ENCODE measurements at regions not wholly inside any gene's neighbourhood (a gene's known extent, or its start where the extent isn't known, plus 50 kb on each side); places are given as distances from the start of the nearest gene placed in this dataset.
"Not testable (repeated sequence)": the region's sequence is repeated elsewhere in the genome, so short reads cannot be mapped to it uniquely, and the experiment has no call there.

DNA sequence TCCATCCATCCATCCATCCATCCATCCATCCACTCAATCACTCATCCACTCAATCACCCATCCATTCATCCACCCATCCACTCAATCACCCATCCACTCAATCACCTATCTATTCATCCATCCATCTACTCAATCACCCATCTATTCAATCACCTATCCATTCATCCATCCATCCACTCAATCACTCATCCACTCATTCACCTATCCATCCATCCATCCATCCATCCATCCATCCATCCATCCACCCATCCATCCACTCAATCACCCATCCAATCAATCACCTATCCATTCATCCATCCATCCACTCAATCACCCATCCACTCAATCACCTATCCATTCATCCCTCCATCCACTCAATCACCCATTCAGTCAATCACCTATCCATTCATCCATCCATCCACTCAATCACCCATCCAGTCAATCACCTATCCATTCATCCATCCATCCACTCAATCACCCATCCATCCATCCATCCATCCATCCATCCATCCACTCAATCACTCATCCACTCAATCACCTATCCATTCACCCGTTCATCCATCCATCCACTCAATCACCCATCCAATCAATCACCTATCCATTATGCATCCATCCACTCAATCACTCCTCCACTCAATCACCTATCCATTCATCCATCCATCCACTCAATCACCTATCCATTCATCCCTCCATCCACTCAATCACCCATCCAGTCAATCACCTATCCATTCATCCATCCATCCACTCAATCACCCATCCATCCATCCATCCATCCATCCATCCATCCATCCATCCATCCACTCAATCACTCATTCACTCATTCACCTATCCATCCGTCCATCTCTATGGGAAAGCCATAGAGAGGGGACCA, 114.7 kb upstream of the ZBTB40 start:
- DNase-seq = not testable (repeated sequence)

GRCh38 chr1:22338071-22338765, 113.4 kb upstream of the ZBTB40 start:
- DNase-seq = no peak

- DNase-seq = no peak
Observed at GRCh38 chr1:22339237-22339636, 112.4 kb upstream of the ZBTB40 start.

DNA sequence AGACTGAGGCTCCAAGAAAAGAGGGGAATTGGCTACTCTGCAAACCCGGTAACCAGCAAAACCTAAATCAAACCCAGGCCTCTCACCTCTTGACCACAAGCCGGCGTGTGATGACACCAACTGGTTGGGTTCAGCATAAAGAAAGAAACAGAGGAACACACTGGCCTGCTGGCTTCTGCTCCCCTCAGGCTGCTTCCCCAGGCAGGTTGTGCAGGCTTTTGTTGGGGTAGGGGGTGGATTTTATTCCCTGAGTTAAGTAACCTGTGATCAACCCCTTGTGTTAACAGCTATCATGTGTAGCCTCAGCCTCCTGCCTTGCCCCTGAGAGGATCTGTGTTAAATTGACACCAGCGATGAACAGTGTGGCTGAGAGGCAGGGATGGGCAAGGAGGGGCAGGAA, 111.6 kb upstream of the ZBTB40 start:
- DNase-seq = no peak

DNA sequence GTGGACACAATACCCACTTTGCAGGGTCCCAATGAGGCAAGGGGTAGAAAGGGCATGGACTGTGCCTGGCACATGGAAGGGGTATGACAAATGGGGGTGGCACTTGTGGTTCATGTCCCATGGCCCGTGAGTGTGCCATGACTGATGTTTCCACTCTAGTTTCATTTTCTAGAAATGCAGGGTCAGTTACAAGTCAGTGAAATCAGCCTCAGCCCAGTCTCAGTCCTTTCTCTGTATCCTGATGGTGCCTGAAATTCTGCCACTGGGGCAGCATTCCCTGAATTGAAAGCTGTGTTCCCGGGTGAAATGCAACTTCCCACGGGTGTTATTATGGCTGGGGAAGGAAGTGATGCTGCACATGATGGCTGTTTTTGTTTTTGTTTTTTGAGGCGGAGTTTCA, 110.8 kb upstream of the ZBTB40 start:
- no peak for DNase-seq

- DNase-seq = no peak
Observed at GRCh38 chr1:22341791-22342605, 109.7 kb upstream of the ZBTB40 start.

DNA sequence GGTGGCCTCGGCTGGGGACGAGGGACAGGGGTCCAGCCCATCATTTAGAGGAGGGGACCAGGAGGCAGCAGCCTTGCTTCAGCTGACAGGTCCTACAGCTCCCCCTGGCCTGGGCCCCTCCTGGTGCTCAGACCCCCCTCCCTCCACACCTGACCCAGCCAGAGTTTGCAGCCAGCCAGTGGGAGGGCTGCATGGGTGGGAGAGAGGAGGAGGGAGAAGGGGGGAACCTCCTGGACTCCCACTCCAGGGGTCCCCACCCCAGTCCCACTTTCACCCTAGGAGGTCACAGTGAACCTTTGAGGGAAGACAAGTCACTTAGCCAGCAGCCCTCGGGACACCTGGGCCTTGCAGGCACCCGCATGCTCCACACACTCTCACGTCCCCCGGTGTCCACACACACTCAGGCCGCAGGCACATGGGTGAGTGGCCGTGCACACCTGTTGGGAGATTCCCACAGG, 108.9 kb upstream of the ZBTB40 start:
- no peak for DNase-seq

DNA sequence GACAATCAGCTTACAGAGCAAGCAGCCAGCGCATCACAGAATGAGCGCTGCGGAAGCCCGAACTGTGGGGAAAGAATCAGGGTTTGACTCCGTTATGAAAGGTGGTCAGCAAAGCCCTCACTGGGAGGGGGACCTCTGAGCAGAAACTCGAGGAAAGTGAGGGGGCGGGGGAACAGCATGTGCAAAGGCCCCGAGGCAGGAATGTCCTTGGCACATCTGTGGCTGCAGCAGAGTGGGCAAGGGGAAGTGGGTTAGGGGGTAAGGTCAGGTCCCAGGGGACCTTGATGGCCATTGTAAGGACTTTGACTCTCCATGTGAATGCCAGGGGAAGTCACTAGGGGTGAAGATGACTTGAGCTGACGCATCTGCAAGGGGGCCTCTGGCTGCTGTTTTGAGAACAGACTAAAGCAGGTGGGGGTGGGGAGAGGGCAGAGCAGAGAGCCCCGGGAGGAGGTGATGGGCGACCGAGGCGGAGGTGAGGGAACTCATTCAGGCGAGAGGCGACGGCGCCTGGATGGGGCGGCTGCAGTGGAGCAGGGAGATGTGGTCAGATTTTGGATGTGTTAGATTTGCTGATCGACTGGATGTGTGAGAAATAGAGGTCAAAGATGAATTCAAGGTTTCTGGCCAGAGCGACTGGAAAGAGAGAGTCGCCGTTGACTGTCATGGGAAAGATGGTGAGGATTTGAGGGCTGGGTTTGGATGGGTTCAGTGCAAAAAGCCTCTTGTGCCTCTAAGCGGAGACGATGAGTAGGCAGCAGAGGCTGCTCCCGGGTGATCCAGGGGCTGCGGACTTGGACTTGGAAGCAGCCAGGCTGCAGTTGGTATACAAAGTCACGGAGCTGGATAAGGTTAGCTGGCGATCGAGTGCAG, 108.0 kb upstream of the ZBTB40 start:
- no peak for DNase-seq

DNA sequence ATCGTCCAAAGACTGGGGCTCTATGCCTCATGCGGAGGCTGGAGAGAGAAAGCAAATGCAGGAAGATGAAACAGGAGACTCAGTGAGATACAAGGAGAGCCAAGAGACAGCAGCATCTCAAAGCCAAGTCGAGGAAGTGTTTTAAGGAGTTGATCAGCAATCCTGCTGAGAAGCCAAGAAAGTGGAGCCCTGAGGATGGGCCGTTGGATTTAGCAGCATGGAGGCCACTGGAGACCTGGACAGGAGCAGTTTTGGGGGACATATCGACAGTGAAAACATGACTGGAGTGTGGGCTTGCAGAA, 107.4 kb upstream of the ZBTB40 start:
- no peak for DNase-seq

GRCh38 chr1:22344851-22345560, 106.6 kb upstream of the ZBTB40 start:
- no peak for DNase-seq

GRCh38 chr1:22347854-22348760, 103.5 kb upstream of the ZBTB40 start:
- no peak for DNase-seq

DNA sequence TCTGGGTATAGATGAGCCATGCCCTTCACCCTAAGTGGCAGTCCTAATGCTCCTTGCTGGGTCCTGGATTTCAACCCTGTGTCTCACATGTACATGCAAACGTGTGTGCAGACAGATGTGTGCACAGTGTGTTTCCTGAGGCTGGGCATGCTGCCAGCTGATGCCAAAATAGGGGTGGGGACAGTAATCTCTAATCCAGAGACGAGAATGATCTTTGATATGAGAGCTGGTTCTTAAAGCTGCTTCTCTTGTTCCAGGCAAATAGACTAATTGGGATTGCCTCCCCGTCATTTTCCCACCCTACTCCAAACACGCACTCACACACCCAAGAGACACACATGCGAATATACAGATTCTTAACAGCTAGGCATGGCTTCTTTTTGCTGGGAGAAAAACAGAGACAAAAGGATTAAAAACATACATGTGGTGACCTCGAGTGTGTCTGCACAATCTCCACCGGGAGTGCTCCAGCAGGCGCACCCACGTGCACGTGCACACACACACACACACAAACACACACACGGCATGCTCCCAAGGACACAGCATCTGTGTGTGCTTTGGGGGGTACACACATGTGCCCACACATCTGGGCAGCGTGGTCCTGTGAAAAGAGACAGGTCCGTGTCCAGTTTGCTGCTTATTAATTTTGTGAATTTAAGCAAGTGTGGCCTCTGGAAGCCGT, 102.1 kb upstream of the ZBTB40 start:
- no peak for DNase-seq

GRCh38 chr1:22350171-22350923, 101.3 kb upstream of the ZBTB40 start:
- no peak for DNase-seq

DNA sequence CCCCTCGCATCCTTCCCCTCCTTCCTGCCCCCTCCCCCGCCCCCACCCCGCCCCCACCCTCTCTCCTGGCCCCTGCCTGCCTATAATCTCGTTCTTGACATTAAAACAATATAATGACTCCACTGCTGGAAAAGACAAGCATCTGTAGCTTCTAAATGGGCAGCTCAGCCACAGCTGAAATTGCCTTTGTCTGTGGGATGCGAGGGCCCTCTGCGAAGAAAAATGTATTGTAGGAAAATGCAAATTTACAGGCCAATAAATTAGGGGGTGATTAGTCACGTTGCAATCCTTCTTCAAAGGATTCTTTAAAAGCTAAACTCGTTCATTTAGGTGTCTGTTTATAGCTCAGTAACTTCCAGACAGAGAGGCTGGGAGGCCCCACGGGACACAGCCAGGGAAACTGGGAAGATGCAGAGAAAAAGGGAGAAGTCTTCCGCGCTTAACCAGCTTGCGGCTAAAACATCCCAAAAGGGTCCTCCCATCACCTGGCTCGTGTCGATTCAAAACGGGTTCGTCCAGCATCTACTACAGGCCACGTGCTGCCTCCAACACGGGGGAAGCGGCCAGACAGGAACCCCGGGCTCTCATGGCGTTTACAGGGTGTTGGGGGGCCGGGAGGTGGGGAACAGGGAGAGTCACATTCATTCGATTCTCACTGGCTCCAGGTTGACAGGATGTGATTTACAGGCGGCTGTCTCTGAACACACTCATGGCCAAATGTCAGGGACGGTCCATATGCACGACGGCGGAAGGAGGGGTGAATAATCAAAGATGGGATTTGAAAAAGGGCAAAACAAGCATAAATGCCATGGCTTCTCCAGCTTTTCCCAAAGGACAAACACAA, 100.5 kb upstream of the ZBTB40 start:
- no peak for DNase-seq

- DNase-seq = no peak
Observed at GRCh38 chr1:22351768-22352080, 99.9 kb upstream of the ZBTB40 start.

GRCh38 chr1:22352355-22352754, 99.3 kb upstream of the ZBTB40 start:
- no peak for DNase-seq

GRCh38 chr1:22352896-22353295, 98.8 kb upstream of the ZBTB40 start:
- DNase-seq = no peak

DNA sequence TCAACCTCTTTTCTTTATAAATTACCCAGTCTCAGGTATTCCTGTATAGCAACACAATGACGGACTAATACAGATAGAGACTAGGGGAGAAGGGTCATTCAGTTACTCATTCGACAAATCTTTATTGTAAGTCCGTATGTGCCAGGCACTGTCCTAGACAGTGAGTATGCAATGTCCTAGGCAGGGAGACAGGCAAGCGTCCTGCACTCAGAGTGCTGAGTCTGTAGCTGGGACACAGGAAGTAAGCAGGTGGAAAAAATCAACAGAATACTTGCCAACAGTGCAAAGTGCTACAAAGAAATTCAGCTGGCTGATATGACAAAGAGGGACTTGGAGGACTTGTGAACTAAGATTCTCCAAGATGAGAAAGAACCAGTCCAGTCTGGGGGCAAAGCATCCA, 92.2 kb upstream of the ZBTB40 start:
- DNase-seq = no peak
